Prostate gland (tissue), 2 donors: ENCODE measurements at regions not wholly inside any gene's neighbourhood (a gene's known extent, or its start where the extent isn't known, plus 50 kb on each side); places are given as distances from the start of the nearest gene placed in this dataset.

ENCODE experiments used
- DNase-seq: peaks from one replicate; pipeline ENCODE4 v3.0.0-alpha.2; 2019; ENCODE audit warnings: low spot score
- H3K27ac ChIP-seq, 2 donors: fragments of 200-600 bp; sonication (generic); 2 replicates each; pipeline ENCODE4 v1.5.1; 2017 to 2019
- H3K27me3 ChIP-seq: fragments of 200-600 bp; sonication (generic); replicated peaks from 2 replicates; pipeline ENCODE4 v1.5.1; 2019; ENCODE audit not compliant: insufficient read depth
- H3K36me3 ChIP-seq, 2 donors: fragments of 200-600 bp; sonication (generic); 1 replicate in 1 of 2; 2 replicates in 1 of 2; pipeline versions ENCODE4 v1.5.1 to v1.8.1; 2017 to 2019
- H3K4me1 ChIP-seq: fragments of 200-600 bp; sonication (generic); replicated peaks from 2 replicates; pipeline ENCODE4 v1.5.1; 2019
- H3K4me3 ChIP-seq, 2 donors: fragments of 200-600 bp; sonication (generic); 2 replicates each; pipeline ENCODE4 v1.5.1; 2017 to 2019
- H3K9me3 ChIP-seq: fragments of 200-600 bp; sonication (generic); 2 replicates; pipeline ENCODE4 v1.5.1; 2017
- POLR2A ChIP-seq: fragments of 450-650 bp; IDR thresholded peaks from one replicate; pipeline ENCODE4 v1.6.1; 2016; ENCODE audit warnings: antibody characterized with exemption, mild to moderate bottlenecking
- POLR2AphosphoS5 ChIP-seq: sonication (generic); formaldehyde crosslinking; IDR thresholded peaks from one replicate; pipeline ENCODE4 v1.6.1; 2017; ENCODE audit warnings: antibody characterized with exemption
- WGBS: methylation state at CpG from one replicate; pipeline ENCODE4 v1.1.5; 2018; 5-methylcytosine and 5-hydroxymethylcytosine counted together
- intact Hi-C: fragments of 100-400 bp; cut with DNase I; formaldehyde crosslinking; loops from one replicate; pipeline ENCODE4 v1.14.2; 2022
- TF ChIP-seq, protein P1 (sequence below), 4 experiments: fragments of 200-600 bp in 2 of 4; fragments of 450-650 bp in 2 of 4; sonication (generic) in 2 of 4; IDR thresholded peaks; 1 replicate in 3 of 4; 2 replicates in 1 of 4; pipeline ENCODE4 v1.5.1; 2016 to 2019; ENCODE audit warnings: antibody characterized with exemption in 4 of 4, mild to moderate bottlenecking in 2 of 4, moderate library complexity in 2 of 4

DNA sequence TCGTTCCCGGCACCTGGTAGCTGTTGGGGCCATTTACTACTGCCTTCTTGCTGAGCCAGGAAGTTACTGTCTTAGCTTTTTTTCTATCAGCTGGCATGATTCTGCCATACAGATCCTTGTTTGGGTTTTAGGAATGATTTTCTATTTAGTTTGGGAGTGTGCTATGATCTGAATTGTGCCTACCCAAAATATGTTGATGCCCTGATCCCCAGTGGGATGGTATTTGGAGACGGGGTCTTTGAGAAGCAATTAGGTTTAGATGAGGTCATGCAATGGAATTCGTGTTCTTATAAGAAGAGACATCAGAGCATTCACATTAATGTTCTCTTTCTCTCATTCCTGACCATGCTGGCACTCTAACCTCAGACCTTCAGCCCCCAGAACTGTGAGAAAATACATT is 59.4 kb upstream of the HS3ST2 start:
- intact Hi-C loops: no loop called here
- Histone ChIP-seq H3K36me3 (no peaks in the 10 kb centered on the region), H3K9me3 (no peaks in the 10 kb centered on the region), H3K4me1 (no peaks in the 10 kb centered on the region), H3K27ac (no peak overlapping the region), H3K4me3 (no peak overlapping the region), H3K27me3 (no peaks in the 10 kb centered on the region)
- no peak for DNase-seq
- 78% methylated on average over 4 of the region's 4 CpGs for WGBS
- TF ChIP-seq POLR2AphosphoS5: no peak
- TF ChIP-seq POLR2A: no peak
- TF ChIP-seq, protein P1, sequence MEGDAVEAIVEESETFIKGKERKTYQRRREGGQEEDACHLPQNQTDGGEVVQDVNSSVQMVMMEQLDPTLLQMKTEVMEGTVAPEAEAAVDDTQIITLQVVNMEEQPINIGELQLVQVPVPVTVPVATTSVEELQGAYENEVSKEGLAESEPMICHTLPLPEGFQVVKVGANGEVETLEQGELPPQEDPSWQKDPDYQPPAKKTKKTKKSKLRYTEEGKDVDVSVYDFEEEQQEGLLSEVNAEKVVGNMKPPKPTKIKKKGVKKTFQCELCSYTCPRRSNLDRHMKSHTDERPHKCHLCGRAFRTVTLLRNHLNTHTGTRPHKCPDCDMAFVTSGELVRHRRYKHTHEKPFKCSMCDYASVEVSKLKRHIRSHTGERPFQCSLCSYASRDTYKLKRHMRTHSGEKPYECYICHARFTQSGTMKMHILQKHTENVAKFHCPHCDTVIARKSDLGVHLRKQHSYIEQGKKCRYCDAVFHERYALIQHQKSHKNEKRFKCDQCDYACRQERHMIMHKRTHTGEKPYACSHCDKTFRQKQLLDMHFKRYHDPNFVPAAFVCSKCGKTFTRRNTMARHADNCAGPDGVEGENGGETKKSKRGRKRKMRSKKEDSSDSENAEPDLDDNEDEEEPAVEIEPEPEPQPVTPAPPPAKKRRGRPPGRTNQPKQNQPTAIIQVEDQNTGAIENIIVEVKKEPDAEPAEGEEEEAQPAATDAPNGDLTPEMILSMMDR (IDR thresholded peaks at IDR 0.05): no peak

DNA sequence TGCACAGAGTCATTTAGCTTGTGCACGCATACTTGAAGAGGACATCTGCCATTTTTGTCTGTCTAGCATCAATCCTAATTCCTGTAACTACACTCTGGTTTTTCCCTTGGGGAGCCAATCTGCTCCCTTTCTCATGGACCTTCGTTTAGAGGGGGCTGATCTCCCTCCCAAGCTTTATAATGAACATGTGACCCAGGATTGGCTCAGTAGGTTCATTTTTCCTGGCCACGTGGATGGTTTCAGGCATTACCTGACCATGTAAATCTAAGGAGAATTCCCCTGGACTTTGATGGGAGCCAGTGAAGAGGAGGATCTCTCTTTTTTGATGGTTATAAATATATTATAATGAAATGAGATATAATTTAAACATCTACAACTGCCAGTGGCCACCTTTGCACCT is 56.8 kb upstream of the HS3ST2 start:
- Histone ChIP-seq H3K9me3 (no peaks in the 10 kb centered on the region), H3K36me3 (no peaks in the 10 kb centered on the region), H3K4me3 (no peak overlapping the region), H3K4me1 (no peaks in the 10 kb centered on the region), H3K27ac (no peak overlapping the region), H3K27me3 (no peaks in the 10 kb centered on the region)
- WGBS: 68% methylated on average over 3 of the region's 3 CpGs
- TF ChIP-seq POLR2A (no peak), POLR2AphosphoS5 (no peak)
- TF ChIP-seq, protein P1 (IDR thresholded peaks at IDR 0.05): no peak
- DNase-seq: no peak
- intact Hi-C loops: no loop called here

DNA sequence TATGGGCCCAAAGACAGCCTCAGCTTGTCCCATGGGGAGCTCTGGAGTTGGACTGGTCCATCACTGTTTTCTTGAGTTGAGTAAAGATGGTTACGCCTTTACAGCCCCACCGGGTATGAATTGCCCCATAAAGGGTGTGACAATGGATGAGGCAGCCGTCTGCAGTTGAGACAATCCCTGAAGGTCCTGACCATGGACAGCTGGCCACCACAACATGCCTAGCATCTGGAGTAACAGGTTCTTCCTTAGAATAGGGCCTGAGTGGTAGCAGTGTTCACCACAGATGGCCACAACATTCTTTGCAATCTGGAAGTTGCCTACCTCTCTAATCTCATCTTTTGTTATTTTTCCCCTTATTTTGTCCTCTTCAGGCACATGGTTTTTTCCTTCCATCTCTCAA is 51.5 kb upstream of the HS3ST2 start:
- TF ChIP-seq POLR2AphosphoS5 (no peak), POLR2A (no peak)
- TF ChIP-seq, protein P1 (IDR thresholded peaks at IDR 0.05): no peak
- Histone ChIP-seq H3K4me3 (no peak overlapping the region), H3K9me3 (no peaks in the 10 kb centered on the region), H3K27me3 (no peaks in the 10 kb centered on the region), H3K27ac (no peak overlapping the region), H3K4me1 (no peaks in the 10 kb centered on the region), H3K36me3 (no peaks in the 10 kb centered on the region)
- 74% methylated on average over 3 of the region's 3 CpGs for WGBS
- no peak for DNase-seq
- intact Hi-C loops: no loop called here

DNA sequence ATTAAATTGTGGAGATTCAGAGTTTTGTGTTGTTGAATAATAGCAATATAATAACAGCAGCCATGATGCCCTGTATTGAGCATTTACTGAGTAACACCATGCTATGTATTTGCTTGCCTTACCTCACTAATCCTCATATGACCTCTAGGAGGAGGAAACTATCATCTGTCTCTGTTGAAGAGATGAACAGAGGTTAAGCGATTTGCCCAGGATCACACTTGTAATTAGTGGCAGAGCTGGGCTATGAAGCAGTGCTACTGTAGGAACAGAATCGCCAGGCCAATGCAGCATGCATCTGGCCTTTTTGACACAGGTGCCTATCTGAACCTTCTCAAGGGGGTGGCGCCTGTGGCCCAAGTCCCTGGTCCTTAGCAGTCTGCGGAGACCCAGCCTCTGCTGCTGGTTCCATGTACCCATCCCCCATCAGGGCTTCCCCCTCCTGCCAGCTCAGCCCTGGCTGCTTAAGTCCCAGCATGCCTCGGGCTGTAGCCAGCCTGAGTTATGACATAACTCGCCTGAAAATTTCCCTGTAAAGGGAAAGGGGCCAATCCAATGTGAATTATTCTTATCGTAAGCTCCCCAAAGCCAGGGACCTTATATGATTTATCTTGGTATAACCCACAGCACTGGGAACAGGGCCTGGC is 50.4 kb upstream of the HS3ST2 start:
- intact Hi-C loops: no loop called here
- DNase-seq: no peak

More for the DNA sequence above, 50.4 kb upstream of the HS3ST2 start:
- Histone ChIP-seq H3K27me3 (no peaks in the 10 kb centered on the region), H3K9me3 (no peaks in the 10 kb centered on the region), H3K27ac (no peak overlapping the region), H3K36me3 (no peaks in the 10 kb centered on the region), H3K4me3 (no peak overlapping the region), H3K4me1 (no peaks in the 10 kb centered on the region)
- TF ChIP-seq POLR2A (no peak), POLR2AphosphoS5 (no peak)
- TF ChIP-seq, protein P1 (IDR thresholded peaks at IDR 0.05): no peak
- 54% methylated on average over 7 of the region's 7 CpGs for WGBS
